ENCODE measurements at regions not wholly inside any gene's neighbourhood (a gene's known extent, or its start where the extent isn't known, plus 50 kb on each side); places are given as distances from the start of the nearest gene placed in this dataset.
A peak's percentile ranks its signal among the peaks of the same experiment; 100 is the strongest.

GRCh38 chr9:30036558-30036957, 2347.9 kb upstream of the ACO1 start:
- H3K4me3 ChIP-seq (ENCODE audit: low read length): no peak overlapping the region

DNA sequence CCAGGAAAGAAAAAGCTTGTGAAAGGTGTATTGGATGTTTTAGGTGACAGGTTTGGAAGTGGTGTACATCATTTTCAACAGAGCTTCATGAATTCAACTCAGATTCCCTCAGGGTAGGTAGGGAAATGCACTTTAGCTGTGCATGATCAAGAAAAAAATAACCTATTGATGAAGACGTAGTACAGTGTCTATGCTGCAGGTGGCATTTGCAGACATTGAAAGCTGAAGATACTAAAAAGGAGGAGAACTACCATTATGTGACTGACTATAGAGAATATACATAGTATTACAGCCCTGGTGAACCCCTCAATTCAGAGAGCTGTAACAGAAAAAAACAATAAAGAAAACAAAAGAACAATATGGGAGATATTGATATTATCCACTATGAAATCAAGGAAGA, 2344.7 kb upstream of the ACO1 start:
- Histone ChIP-seq H3K36me3 (replicated peaks; ENCODE audit: low read depth, low read length) (no peaks in the 10 kb centered on the region), H3K27me3 (ENCODE audit: low read depth, low read length) (no peaks in the 10 kb centered on the region), H3K4me3 (ENCODE audit: low read length) (no peak overlapping the region), H3K79me2 (ENCODE audit: low read length) (no peaks in the 10 kb centered on the region), H3K9me3 (ENCODE audit: insufficient read depth, low read length) (no peaks in the 10 kb centered on the region), H3K4me2 (ENCODE audit: low read length) (no peak overlapping the region), H4K20me1 (ENCODE audit: insufficient read depth, low read length) (no peaks in the 10 kb centered on the region), H3K27ac (ENCODE audit: low read length) (no peak overlapping the region), H2AFZ (ENCODE audit: low read depth, low read length) (peak overlapping the region; percentile 35; the same call in 1 of the 2 replicates), H3K4me1 (ENCODE audit: low read length) (no peaks in the 10 kb centered on the region), H3K9ac (ENCODE audit: low read length) (no peak overlapping the region)
- TF ChIP-seq EZH2phosphoT487 (IDR thresholded peaks at IDR 0.05; ENCODE audit: low read depth): no peak
- TF ChIP-seq, protein P1, sequence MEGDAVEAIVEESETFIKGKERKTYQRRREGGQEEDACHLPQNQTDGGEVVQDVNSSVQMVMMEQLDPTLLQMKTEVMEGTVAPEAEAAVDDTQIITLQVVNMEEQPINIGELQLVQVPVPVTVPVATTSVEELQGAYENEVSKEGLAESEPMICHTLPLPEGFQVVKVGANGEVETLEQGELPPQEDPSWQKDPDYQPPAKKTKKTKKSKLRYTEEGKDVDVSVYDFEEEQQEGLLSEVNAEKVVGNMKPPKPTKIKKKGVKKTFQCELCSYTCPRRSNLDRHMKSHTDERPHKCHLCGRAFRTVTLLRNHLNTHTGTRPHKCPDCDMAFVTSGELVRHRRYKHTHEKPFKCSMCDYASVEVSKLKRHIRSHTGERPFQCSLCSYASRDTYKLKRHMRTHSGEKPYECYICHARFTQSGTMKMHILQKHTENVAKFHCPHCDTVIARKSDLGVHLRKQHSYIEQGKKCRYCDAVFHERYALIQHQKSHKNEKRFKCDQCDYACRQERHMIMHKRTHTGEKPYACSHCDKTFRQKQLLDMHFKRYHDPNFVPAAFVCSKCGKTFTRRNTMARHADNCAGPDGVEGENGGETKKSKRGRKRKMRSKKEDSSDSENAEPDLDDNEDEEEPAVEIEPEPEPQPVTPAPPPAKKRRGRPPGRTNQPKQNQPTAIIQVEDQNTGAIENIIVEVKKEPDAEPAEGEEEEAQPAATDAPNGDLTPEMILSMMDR (IDR thresholded peaks at IDR 0.05; ENCODE audit: low read depth, low read length): peak; percentile 43

More at GRCh38 chr9:30036558-30036957, 2347.9 kb upstream of the ACO1 start:
- H3K36me3 ChIP-seq (replicated peaks; ENCODE audit: low read depth, low read length): no peaks in the 10 kb centered on the region
- H3K79me2 ChIP-seq (ENCODE audit: low read length): no peaks in the 10 kb centered on the region
- no peak overlapping the region for H3K27ac ChIP-seq (ENCODE audit: low read length)
- no peak overlapping the region for H3K4me2 ChIP-seq (ENCODE audit: low read length)
- H3K27me3 ChIP-seq (ENCODE audit: low read depth, low read length): no peaks in the 10 kb centered on the region
- H3K9ac ChIP-seq (ENCODE audit: low read length): no peak overlapping the region
- no peak overlapping the region for H2AFZ ChIP-seq (ENCODE audit: low read depth, low read length)
- no peaks in the 10 kb centered on the region for H4K20me1 ChIP-seq (ENCODE audit: insufficient read depth, low read length)
- TF ChIP-seq EZH2phosphoT487 (IDR thresholded peaks at IDR 0.05; ENCODE audit: low read depth): no peak
- H3K9me3 ChIP-seq (ENCODE audit: insufficient read depth, low read length): 0 out of 2 replicates have a peak, but pooled peaks cover 3% of the 10 kb centered on the region
- no peaks in the 10 kb centered on the region for H3K4me1 ChIP-seq (ENCODE audit: low read length)

GRCh38 chr9:30048396-30048795, 2336.0 kb upstream of the ACO1 start:
- no peak overlapping the region for H3K4me2 ChIP-seq (ENCODE audit: low read length)
- H3K9ac ChIP-seq (ENCODE audit: low read length): no peak overlapping the region
- H3K4me3 ChIP-seq (ENCODE audit: low read length): no peak overlapping the region
- no peaks in the 10 kb centered on the region for H3K79me2 ChIP-seq (ENCODE audit: low read length)
- H2AFZ ChIP-seq (ENCODE audit: low read depth, low read length): no peak overlapping the region
- no peaks in the 10 kb centered on the region for H4K20me1 ChIP-seq (ENCODE audit: insufficient read depth, low read length)
- H3K9me3 ChIP-seq (ENCODE audit: insufficient read depth, low read length): no peaks in the 10 kb centered on the region
- H3K36me3 ChIP-seq (replicated peaks; ENCODE audit: low read depth, low read length): no peaks in the 10 kb centered on the region
- no peak overlapping the region for H3K27ac ChIP-seq (ENCODE audit: low read length)
- no peaks in the 10 kb centered on the region for H3K27me3 ChIP-seq (ENCODE audit: low read depth, low read length)
- TF ChIP-seq, protein P1 (IDR thresholded peaks at IDR 0.05; ENCODE audit: low read depth, low read length): no peak
- no peak for TF ChIP-seq EZH2phosphoT487 (IDR thresholded peaks at IDR 0.05; ENCODE audit: low read depth)
- H3K4me1 ChIP-seq (ENCODE audit: low read length): no peaks in the 10 kb centered on the region

DNA sequence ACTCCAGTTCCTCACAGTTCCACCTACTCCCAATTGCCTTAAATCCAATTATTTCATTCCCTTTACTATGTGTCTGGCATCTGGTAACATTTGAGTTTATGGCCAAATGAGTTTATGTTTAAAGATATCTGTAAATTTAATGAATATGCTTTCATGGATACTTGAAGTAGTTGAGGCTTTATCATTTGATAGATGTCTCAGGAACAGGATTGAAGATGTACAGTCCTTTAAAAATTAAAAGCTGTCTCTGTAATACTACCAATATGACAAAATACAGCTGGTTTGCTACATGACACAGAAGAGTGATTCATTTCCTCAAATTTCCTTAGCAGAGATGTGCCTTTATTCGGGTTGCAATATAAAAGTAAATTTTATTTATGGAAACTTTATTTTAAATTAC, 2326.0 kb upstream of the ACO1 start:
- no peak overlapping the region for H3K4me3 ChIP-seq (ENCODE audit: low read length)
- H3K4me1 ChIP-seq (ENCODE audit: low read length): no peaks in the 10 kb centered on the region
- TF ChIP-seq EZH2phosphoT487 (IDR thresholded peaks at IDR 0.05; ENCODE audit: low read depth): no peak
- TF ChIP-seq, protein P1 (IDR thresholded peaks at IDR 0.05; ENCODE audit: low read depth, low read length): no peak
- no peak overlapping the region for H3K27ac ChIP-seq (ENCODE audit: low read length)
- H3K27me3 ChIP-seq (ENCODE audit: low read depth, low read length): no peaks in the 10 kb centered on the region
- no peaks in the 10 kb centered on the region for H3K36me3 ChIP-seq (replicated peaks; ENCODE audit: low read depth, low read length)
- H3K79me2 ChIP-seq (ENCODE audit: low read length): no peaks in the 10 kb centered on the region
- H3K4me2 ChIP-seq (ENCODE audit: low read length): no peak overlapping the region
- H3K9ac ChIP-seq (ENCODE audit: low read length): no peak overlapping the region
- no peaks in the 10 kb centered on the region for H3K9me3 ChIP-seq (ENCODE audit: insufficient read depth, low read length)
- no peak overlapping the region for H2AFZ ChIP-seq (ENCODE audit: low read depth, low read length)
- no peaks in the 10 kb centered on the region for H4K20me1 ChIP-seq (ENCODE audit: insufficient read depth, low read length)

- no peak overlapping the region for H3K27ac ChIP-seq (ENCODE audit: low read length)
- no peak overlapping the region for H3K4me3 ChIP-seq (ENCODE audit: low read length)
- no peak overlapping the region for H3K4me2 ChIP-seq (ENCODE audit: low read length)
- H3K27me3 ChIP-seq (ENCODE audit: low read depth, low read length): no peaks in the 10 kb centered on the region
- no peaks in the 10 kb centered on the region for H3K79me2 ChIP-seq (ENCODE audit: low read length)
- TF ChIP-seq, protein P1 (IDR thresholded peaks at IDR 0.05; ENCODE audit: low read depth, low read length): no peak
- TF ChIP-seq EZH2phosphoT487 (IDR thresholded peaks at IDR 0.05; ENCODE audit: low read depth): no peak
- H2AFZ ChIP-seq (ENCODE audit: low read depth, low read length): no peak overlapping the region
- H3K4me1 ChIP-seq (ENCODE audit: low read length): no peaks in the 10 kb centered on the region
- no peaks in the 10 kb centered on the region for H3K36me3 ChIP-seq (replicated peaks; ENCODE audit: low read depth, low read length)
- H3K9me3 ChIP-seq (ENCODE audit: insufficient read depth, low read length): no peaks in the 10 kb centered on the region
- H4K20me1 ChIP-seq (ENCODE audit: insufficient read depth, low read length): no peaks in the 10 kb centered on the region
- no peak overlapping the region for H3K9ac ChIP-seq (ENCODE audit: low read length)
Measured at GRCh38 chr9:30060976-30061375, 2323.5 kb upstream of the ACO1 start.
